DMS114 treated with DMSO at 0.1 percent for 48 hours (cell line): ENCODE measurements at regions not wholly inside any gene's neighbourhood (a gene's known extent, or its start where the extent isn't known, plus 50 kb on each side); places are given as distances from the start of the nearest gene placed in this dataset.

Source experiments
- DNase-seq: peaks from one replicate; lab custom pipeline; 2025; ENCODE audit not compliant: unreplicated experiment; lab: John Stamatoyannopoulos, UW

DNA sequence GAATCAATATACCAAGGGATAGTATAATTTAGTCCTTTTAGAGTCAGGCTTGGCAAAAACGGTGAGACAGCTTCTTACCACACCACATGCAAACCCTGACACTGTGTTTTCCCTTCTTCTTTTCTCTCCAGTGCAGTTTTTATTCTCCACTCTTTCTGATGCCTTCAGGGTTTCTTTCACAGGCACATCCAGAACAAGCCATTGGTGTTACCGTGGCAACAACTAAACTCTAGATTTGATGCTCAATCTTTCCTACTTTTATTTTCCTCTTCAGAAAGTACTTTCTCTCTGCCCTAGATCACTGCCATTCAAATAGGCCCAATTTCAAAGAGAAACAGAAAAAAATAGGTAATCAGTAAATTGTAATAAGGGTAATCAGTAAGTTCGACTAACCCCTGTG is 469.8 kb upstream of the POT1 start:
- no peak for DNase-seq

DNA sequence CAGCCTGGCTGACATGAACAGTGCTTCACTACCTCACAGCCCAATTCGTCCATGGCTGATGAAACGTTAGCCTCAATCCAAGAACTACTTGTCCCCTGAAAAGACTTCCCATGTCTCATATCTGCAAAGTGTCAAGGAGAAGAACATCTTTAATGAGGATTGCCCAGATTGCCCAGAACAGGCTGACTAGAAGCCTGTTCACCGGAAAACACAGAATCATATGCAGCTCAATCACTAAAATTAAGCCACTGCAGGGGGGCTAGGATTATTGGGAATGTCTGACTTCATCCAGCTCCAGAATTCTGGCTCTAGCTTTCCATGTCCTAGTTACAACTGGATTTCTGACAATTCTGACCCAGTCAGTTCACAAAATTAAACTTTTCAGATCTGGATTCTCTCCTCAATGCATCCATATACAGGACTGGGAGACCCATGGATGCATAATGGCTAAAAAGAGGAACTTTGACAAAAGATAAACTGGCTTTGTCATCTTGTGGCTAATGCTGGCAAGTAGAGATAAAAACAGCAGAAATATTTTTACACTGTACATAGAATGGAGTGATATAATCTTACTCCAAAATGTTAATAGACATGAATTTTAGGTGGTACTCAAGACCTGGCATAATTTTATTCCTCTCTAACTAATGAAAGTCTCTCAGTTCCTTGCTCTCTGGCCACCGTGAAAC is 467.0 kb upstream of the POT1 start:
- no peak for DNase-seq

DNA sequence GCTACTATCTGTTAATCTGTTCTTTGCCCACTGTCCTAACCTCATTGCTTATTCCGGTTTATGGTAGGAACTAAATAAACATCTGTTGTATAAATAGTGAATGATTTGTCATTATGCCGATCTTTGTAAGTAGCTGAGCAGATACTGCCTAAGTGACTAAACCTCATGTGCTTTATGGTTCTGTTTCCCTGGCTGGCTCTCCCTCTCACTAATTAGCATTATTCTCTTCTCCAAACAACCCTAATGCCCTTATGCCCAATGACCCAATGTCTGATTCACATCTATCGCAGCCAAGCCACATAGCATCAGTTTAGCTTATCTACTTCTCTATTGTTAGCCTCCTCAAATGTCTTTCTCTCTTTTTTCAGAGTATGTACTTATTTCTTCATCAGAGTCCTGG is 462.3 kb upstream of the POT1 start:
- DNase-seq: no peak

DNA sequence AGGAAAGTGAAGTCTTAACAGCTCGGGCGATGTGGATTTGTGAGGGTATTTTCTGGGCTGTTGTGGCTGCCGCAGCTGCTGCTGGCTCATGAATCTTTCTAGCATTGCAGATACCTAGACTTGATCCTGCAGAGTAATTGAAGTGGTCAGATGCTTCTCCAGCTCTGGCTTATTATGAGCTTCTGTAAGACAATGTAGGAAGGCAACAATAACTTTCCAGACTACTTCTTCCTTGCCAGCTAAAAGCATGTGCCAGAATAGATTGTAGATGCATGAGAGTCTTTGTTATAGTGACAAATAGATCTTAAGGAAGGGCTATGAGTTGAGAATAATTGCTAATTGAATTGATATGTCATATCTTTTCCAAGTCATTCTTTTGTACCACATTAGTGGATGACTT is 461.4 kb upstream of the POT1 start:
- no peak for DNase-seq

DNA sequence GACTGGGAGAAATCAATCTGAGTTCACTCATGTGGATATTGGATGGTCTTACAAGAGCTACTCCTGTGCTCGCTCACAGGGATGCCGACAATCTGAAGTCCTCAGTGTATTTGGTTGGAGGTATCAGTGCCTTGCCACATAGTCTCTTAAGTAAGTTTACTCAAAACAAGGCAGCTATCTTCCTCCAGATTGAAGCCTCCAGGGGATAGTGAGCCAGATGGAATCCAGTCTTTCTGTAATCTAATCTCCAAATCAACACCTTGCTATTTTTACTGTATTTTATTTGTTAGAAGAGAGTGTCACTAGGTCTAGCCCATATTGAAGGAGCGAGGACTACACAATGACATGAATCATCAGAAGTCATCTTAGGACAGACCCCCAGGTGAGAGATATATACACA is 456.6 kb upstream of the POT1 start:
- no peak for DNase-seq

DNA sequence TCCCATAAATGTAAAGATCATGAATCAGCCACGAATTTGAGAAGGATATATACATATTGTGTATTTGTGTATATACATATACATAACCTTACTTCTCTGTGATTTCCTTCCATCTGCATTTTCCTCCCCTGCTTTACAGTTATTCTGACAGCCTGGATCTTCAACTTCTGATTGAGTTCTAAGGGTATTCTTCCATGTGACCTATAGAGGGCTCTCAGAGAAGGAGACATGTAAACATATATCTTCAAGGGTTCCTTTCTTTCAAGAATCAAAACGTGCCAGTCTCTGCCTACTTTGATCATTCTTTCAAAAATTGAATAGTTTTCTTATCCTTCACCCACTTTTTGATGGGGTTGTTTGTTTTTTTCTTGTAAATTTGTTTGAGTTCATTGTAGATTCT is 453.7 kb upstream of the POT1 start:
- DNase-seq: no peak

DNA sequence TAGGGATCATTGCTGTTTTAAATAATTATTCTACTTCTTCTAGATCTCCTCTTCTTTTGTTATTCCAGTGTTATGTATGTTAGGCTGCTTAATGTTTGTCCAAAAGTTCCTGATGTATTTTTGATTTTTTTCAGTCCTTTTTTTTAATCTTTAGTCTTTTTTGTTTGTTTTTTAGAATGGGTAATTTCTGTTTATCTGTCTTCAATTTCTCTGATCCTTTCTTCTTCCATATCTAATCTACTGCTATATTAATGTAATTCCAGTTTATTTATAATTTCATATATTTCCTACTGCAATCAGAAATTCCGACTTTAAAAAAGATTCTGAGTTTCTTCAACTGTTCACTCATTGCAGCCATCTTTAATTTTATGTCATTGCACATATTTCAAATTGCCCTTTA is 452.8 kb upstream of the POT1 start:
- DNase-seq: no peak

DNA sequence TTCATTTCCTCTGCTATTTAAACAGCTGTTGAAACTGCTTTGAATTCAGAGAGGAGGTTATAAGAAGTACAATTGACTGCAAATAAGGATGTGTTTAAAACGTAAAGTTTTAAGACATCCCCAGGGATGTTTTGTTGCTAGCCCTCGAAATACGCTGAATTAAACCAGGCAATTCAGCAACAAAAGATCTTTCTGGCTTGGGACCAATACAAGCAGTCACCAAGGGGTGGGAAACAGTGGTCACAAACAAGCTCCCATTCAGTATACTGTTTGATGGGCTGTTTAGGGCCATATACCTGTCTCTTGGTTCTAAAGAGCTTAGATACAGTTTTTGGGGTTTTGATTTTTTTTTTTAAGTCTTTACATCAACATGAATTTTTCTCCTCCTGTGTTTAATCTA is 446.3 kb upstream of the POT1 start:
- no peak for DNase-seq

DNA sequence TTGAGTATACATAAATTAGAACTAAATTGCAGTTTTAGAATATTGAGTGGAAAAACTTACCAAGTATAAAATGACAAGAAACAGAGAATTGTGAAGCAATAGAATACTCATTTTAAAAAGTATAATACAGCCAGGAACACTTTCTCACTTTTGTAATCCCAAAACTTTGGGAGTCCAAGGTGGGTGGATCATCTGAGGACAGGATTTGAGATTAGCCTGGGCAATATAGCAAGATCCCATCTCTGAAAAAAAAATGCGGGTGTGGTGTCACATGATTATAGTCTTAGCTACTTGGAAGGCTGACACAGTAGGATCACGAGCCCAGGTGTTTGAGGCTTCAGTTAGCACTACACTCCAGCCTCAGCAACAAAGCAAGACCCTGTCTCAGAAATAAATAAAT is 440.9 kb upstream of the POT1 start:
- no peak for DNase-seq

DNA sequence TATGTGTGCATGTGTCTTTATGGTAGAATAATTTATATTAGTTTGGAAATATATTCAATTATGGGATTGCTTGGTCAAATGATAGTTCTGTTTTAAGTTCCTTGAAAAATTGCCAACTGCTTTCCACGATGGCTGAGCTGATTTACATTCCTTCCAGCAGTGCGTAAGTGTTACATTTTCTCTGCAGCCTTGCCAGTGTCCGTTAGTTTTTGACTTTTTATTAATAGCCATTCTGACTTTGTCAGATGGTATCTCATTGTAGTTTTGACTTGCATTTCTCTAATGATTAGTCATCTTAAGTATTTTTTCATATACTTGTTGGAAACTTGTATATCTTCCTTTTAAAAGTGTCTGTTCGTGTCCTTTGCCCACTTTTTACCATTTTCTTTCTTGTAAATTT is 434.2 kb upstream of the POT1 start:
- DNase-seq: no peak

DNA sequence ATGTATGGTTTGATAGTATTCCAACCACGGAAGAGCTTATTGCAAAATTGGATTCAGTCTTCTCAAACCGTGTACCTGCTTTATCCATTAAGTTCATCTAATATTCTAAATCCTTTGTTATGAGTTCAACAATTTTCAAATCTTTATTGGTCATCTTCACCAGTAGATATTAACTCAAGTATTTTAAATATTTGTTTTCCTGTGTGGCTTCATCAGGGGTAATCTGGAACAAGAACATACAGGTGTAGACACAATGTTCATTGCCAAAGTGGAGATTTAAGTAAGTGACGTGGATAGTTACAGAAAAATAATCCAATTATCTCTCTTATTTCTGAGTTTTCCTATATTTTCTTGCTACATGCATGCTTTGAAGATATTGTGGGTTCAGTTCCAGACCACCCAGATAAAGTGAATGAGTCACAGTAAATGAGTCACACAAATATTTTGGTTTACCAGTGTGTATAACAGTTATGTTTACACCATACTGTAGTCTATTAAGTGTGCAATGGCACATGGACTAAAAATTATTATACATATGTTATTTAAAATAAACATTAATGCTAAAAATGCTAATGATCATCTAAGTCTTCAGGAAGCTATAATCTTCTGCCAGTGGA is 429.0 kb upstream of the POT1 start:
- DNase-seq: no peak

DNA sequence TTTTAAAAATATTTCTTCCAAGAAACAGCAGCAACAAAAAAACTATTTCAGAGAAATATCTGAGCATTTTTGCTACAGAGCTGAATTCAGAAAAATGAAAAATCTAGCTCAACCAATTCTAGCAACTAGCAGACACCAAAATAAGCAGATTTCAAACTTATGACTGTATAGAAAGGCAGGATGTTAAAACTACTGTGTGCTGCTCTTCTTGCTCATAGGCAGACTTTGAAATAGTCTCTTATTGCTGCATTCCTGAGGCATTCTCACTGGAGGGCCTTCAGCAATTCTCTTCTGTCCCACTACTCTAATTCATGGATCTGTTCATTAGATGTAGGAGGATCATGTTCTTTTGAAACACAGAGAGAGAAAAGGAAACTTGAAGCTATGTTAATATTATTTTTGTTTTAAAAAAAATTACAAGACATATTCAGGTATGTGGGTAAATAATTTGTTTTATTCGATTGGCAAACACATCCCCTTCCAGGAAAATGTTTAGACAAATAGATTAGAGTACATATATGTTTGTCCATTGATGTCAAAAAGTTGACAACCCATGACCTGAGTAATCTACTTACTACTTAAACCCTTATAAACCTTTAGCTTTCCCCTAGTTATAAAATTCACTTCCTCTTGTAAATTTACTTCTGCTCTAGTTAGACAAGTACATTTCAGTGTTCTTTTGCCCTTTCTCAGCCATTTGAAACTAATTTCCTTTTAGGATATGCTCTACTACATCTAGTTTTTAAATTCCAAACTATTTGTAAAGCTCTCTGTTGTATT is 428.2 kb upstream of the POT1 start:
- no peak for DNase-seq

DNA sequence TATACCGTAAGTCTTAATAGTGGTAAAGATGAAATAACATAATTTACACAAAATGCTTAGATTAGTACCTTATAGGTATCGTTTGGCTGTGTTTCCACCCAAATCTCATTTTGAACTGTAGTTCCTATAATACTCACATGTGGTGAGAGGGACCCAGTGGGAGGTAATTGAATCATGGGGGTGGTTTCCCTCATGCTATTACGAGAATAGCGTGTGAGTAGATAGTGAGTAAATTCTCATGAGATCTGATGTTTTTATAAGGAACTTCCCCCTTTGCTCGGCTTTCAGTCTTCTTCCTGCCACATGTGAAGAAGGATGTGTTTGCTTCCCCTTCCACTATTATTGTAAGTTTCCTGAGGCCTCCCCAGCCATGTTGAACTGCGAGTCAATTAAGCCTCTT is 426.3 kb upstream of the POT1 start:
- no peak for DNase-seq

DNA sequence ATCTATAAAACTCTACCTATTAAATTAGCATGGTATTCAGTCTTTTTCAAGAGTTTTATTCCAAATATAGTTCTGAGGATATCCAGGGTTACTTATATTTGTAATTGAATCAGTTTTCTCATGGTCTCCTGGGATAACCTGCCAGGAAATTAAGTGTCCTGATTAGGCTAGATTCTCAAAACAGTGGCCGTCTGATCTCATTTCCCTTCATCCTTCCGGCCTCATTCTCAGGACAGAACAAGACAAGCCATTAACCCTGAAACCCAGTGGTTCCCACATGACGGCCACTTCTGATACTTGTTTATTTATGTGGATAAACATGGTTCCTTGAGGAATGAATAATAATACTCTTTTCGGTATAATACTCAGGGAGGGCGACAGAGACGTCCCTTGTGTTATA is 417.6 kb upstream of the POT1 start:
- DNase-seq: no peak

DNA sequence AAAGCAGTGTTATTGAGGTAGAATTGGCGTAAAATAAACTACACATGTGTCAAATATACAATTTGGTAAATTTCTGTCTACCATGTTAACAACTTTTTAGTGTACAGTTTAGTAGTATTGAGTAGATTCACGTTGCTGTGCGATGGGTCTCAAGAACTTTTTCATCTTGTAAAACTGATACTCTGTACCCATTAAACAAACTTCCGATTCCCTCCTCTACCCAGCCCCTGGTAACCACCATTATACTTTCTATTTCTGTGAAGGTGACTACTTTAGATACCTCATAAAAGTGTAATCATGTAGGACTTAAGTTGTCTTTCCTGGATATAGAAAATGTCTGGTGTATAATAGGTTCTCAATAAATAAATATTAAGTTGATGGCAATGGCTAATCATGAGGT is 408.5 kb upstream of the POT1 start:
- no peak for DNase-seq

DNA sequence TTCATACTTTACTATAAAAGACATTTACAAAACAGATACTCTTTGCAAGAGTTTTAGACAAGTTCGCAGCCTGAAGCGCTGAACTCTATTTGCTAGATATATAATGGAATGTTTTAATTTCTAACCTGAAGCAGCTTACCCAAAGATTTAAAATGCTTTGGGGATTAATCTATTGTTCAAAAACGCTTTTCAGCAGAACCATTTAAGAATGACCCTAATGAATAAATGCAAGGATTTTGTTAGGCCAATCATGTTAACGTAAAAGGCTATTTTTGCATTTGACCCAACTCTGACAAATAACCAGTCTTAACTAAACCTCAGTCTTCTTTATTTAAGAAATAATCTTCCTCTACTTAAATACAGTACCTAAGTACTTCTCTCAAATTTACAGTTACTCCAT is 406.7 kb upstream of the POT1 start:
- no peak for DNase-seq

DNA sequence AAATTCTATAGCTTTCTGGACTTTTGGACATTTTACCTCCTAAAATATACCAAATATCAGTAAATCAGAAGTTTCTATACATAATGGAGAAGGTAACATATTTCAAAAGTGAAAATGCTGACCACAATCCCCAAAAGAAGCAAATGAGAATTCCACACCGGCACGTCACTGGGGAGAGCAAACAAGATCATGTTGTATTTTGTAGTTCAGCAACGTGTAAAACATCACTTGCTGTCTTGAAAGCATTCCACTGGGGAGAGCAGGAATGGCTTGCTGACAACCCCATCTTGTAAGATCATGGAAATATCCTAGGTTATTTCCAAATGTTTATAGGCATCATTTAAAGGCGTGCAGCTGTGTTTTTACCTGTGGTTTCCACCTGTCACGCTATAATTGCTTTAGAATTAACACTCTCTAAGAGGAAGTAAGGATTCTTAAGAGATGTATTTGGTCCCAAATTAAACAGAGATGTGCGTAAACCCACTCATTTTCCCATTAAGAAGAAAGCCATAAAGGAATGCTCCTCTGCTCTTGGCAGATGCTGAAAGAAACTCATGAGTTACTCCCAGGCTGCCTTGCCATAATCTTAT is 397.1 kb upstream of the POT1 start:
- no peak for DNase-seq

DNA sequence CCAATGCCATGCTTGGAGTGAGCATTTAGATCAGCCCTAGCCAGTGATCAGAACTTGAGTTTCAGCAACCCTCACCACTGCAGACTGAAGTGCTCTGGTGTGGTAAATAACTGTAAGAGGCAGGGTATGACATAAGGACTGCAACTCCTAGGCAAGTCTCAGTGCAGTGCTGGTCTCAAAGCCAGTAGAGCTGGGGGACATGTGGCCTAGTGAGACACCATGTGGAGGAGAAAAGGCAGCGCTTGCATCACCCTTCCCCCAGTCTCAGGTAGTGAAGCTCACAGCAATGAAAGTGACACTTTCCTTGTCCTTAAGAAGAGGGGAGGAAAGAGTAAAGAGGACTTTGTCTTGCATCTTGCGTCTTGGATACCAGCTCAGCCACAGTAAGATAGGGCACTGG is 386.8 kb upstream of the POT1 start:
- DNase-seq: no peak

DNA sequence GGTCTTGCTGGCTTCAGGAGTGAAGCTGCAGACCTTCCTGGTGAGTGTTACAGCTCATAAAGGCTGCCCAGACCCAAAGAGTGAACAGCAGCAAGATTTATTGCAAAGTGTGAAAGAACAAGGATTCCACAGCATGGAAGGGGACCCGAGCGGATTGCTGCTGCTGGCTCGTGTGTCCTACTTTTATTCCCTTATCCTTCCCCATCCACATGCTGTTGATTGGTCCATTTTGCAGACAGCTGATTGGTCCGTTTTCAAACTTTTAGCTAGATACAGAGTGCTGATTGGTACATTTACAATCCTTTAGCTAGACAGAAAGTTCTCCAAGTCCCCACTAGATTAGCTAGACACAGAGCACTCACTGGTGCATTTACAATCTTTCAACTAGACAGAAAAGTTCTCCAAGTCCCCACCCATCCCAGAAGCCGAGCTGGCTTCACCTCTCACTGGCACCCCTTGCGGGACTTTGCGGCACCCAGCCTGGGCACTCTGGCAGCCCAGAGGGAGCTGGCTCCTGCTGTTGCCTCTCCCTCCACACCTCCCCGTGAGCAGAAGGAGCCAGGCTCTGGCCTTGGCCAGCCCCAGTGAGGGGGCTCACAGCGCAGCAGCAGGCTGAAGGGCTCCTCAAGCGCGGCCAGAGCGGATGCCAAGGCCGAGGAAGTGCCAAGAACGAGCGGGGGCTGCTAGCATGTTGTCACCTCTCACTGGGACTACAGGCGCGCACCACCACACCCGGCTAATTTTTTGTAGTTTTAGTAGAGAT is 369.6 kb upstream of the POT1 start:
- DNase-seq: no peak

DNA sequence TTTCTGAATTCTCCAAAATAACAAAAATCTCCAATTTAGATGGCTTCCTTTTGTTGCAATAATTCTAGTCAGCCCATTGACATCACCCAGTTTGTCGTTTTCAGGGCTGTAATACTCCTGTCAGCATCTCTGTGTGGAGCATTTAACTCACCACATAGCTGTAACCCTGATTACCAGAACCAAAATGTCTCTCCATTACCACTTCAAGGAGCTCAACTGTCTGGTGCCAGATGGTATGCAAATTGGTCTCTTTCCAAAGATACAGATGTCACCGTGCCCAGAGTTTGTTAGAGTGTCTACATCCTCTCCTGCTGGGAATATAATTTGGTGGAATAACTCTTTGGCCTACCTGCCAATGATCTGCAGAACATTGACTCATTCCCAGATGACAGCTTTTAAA is 350.3 kb upstream of the POT1 start:
- DNase-seq: no peak

DNA sequence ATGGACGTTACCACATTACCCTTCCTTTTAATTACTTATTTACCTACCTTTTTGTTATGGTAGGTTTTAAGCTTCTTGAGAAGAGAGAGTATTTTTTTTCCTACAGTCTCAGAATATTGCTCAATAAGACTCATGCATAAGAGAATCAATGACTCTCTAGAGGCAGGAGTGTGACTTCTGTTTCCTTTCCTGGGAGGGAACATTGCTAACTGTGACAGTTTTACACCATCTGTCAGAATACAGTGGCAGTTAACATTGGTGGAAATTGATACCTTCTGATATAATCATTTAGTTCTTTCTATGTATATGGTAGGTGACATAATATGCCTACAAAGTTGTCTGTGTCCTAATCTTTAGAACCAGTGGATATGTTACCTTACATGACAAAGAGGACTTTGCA is 348.7 kb upstream of the POT1 start:
- no peak for DNase-seq
